ENCODE measurements at regions not wholly inside any gene's neighbourhood (a gene's known extent, or its start where the extent isn't known, plus 50 kb on each side); places are given as distances from the start of the nearest gene placed in this dataset.

DNA sequence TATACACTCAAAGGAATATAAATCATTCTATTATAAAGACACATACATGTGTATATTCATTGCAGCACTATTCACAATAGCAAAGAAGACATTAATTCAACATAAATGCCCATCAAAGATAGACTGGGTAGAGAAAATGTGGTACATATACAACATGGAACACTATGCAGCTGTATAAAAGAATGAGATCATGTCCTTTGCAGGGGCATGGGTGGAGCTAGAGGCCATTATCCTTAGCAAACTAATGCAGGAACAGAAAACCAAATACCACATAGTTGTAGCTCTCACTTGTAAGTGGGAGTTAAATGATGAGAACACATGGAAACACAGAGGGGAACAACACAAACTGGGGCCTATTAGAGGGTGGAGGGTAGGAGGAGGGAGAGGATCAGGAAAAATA lies 121.0 kb upstream of the LOC128125822 start:
- Histone ChIP-seq H3K27ac (no peak overlapping the region), H3K4me3 (ENCODE audit: low read depth, low read length) (no peak overlapping the region), H3K9me3 (ENCODE audit: severe bottlenecking) (no peaks in the 10 kb centered on the region), H3K27me3 (ENCODE audit: insufficient read depth, low read depth, severe bottlenecking) (no peaks in the 10 kb centered on the region), H3K36me3 (no peaks in the 10 kb centered on the region)
- no peak for TF ChIP-seq CTCF (IDR thresholded peaks at IDR 0.05; ENCODE audit: low read depth, low read length)
- no peak for DNase-seq

GRCh38 chr6:63452125-63452524 lies 120.2 kb upstream of the LOC128125822 start:
- H3K9me3 ChIP-seq (ENCODE audit: severe bottlenecking), result no peaks in the 10 kb centered on the region
- no peaks in the 10 kb centered on the region for H3K36me3 ChIP-seq
- no peaks in the 10 kb centered on the region for H3K27me3 ChIP-seq (ENCODE audit: insufficient read depth, low read depth, severe bottlenecking)
- no peak overlapping the region for H3K4me3 ChIP-seq (ENCODE audit: low read depth, low read length)
- no peak for DNase-seq
- no peak overlapping the region for H3K27ac ChIP-seq
- TF ChIP-seq CTCF (IDR thresholded peaks at IDR 0.05; ENCODE audit: low read depth, low read length), result no peak

GRCh38 chr6:63456734-63457133 lies 115.5 kb upstream of the LOC128125822 start:
- H3K36me3 ChIP-seq, result no peaks in the 10 kb centered on the region
- DNase-seq, result no peak
- H3K27ac ChIP-seq, result no peak overlapping the region
- H3K9me3 ChIP-seq (ENCODE audit: severe bottlenecking), result no peaks in the 10 kb centered on the region
- peaks cover 2% of the 10 kb centered on the region for H3K27me3 ChIP-seq (ENCODE audit: insufficient read depth, low read depth, severe bottlenecking)
- TF ChIP-seq CTCF (IDR thresholded peaks at IDR 0.05; ENCODE audit: low read depth, low read length), result no peak
- H3K4me3 ChIP-seq (ENCODE audit: low read depth, low read length), result no peak overlapping the region

GRCh38 chr6:63458480-63459115 lies 113.7 kb upstream of the LOC128125822 start:
- no peak overlapping the region for H3K27ac ChIP-seq
- peaks cover 2% of the 10 kb centered on the region for H3K27me3 ChIP-seq (ENCODE audit: insufficient read depth, low read depth, severe bottlenecking)
- DNase-seq, result no peak
- no peak overlapping the region for H3K4me3 ChIP-seq (ENCODE audit: low read depth, low read length)
- no peaks in the 10 kb centered on the region for H3K9me3 ChIP-seq (ENCODE audit: severe bottlenecking)
- no peak for TF ChIP-seq CTCF (IDR thresholded peaks at IDR 0.05; ENCODE audit: low read depth, low read length)
- no peaks in the 10 kb centered on the region for H3K36me3 ChIP-seq

- Histone ChIP-seq H3K36me3 (no peaks in the 10 kb centered on the region), H3K9me3 (ENCODE audit: severe bottlenecking) (no peaks in the 10 kb centered on the region), H3K27ac (no peak overlapping the region), H3K4me3 (ENCODE audit: low read depth, low read length) (no peak overlapping the region), H3K27me3 (ENCODE audit: insufficient read depth, low read depth, severe bottlenecking) (peaks cover 2% of the 10 kb centered on the region)
- TF ChIP-seq CTCF (IDR thresholded peaks at IDR 0.05; ENCODE audit: low read depth, low read length), result no peak
- no peak for DNase-seq
These were observed 112.5 kb upstream of the LOC128125822 start for GRCh38 chr6:63459814-63460213.

DNA sequence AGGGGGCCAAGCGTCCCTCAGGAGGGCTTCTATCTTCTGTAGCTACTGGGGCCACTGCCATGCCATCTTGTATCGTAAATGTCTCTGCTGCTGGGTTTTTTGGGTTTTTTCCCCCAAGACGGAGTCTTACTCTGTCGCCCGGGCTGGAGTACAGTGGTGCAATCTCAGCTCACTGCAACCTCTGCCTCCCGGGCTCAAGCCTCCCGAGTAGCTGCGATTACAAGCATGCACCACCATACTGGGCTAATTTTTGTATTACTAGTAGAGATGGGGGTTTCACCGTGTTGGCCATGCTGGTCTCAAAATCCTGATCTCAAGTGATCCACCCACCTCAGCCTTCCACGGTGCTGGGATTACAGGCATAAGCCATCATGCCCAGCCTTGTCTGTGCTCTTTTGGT lies 111.3 kb upstream of the LOC128125822 start:
- Histone ChIP-seq H3K4me3 (ENCODE audit: low read depth, low read length) (no peak overlapping the region), H3K27ac (no peak overlapping the region), H3K27me3 (ENCODE audit: insufficient read depth, low read depth, severe bottlenecking) (peaks cover 2% of the 10 kb centered on the region), H3K36me3 (no peaks in the 10 kb centered on the region), H3K9me3 (ENCODE audit: severe bottlenecking) (no peaks in the 10 kb centered on the region)
- no peak for TF ChIP-seq CTCF (IDR thresholded peaks at IDR 0.05; ENCODE audit: low read depth, low read length)
- no peak for DNase-seq

All from WERI-Rb-1 (cell line).